Occipital lobe (tissue), 1 donor: ENCODE measurements at regions not wholly inside any gene's neighbourhood (a gene's known extent, or its start where the extent isn't known, plus 50 kb on each side); places are given as distances from the start of the nearest gene placed in this dataset.
"Not testable (repeated sequence)": the region's sequence is repeated elsewhere in the genome, so short reads cannot be mapped to it uniquely, and the experiment has no call there.

Experiments
- DNase-seq: peaks from one replicate; lab custom pipeline; 2025; lab: John Stamatoyannopoulos, UW

DNA sequence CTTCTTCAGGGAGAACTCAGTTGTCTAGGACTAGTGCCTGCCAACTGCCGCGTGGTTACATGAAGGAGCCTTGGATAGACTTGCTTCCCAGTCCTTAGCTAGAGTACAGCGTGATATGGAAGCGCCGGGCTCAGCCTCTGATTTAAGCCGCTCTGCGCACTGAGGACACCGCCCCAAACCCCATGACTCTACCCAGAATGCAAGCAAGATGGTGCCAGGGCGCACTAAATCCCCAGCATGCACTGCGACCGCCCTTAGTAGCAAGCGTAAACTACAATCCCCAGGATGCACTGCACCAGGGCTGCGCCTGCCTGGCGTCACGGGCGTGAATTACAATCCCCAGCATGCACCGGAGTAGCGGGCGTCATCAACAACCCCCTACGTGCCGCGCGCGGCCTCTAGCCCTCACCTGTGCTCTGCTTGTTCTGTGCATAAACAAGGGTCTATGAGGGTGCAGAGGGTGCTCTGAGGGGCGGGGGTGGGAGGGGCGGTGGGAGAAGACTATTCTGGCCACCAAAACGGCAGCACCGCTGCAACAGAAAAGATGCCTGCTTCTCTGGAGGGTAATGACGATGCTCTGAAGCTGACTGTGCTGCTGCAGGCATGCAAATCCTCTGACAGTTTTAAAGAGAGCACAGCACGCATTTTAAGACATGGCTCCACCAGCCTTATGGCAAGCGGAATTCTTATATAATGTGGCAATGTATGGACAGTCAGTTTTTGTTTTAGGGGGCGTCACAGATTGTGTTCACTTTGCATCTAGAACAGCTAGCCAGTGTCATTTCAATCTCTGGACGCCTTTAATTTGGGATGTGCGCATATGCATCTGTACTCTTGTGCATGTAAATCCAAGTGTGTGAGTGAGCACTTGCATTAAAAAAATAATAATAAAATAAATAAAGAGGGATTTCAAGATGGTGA, 282.5 kb upstream of the MYT1L start:
- DNase-seq = peak; percentile 96

DNA sequence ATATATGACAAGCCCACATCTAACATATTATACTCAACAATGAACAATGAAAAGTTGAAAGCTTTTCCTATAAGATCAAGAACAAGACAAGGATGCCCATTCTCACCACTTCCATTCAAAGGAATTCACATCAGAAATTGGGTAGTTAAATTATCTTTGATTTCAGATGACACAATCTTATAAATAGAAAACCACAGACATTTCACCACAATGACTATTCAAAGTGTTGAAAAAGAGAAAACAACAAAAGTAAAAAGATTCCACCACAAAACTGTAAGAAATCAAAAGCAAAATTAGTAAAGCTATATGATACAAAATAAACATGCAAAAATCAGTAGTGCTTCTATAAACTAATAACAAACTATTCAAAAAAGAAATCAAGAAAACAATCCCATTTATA, 279.7 kb upstream of the MYT1L start:
- DNase-seq = no peak

DNA sequence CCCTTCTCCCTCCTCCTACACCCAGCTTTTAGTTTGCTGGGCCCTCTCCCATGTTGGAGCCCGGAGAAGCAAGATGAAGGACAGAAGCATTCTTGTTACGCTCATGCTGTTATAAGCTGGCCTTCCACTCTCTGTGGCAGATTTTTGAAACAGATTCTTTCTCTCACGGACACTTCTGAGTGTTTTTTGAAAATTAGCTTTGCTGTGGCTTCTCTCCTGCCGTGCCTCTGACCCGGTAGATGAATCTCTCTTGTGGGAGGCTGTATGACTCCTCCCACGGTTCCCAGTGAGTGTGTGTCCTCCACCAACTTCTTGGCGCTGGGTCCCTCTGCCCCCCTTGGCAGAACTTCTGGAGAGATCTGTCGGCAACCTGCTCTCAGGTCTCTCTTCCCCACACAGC, 269.3 kb upstream of the MYT1L start:
- no peak for DNase-seq

DNA sequence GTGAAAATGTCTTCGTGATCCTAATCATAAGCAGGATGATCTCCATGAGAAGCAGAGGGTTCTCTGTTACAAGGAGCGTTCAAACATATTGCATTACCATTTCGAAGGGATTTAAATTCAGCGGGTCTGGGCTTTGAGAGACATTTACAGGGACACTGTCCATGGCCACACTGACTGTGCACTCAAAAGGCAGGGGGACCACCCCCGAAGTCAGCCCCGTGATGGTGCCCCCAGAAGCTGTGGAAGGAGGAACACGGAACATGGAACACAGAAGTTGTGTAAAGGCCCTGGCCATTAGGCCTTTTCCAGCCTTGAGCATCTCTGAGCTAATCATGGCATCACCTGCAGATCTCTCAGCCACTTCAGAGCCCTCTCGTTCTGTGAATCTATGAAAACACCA, 268.4 kb upstream of the MYT1L start:
- DNase-seq = no peak

DNA sequence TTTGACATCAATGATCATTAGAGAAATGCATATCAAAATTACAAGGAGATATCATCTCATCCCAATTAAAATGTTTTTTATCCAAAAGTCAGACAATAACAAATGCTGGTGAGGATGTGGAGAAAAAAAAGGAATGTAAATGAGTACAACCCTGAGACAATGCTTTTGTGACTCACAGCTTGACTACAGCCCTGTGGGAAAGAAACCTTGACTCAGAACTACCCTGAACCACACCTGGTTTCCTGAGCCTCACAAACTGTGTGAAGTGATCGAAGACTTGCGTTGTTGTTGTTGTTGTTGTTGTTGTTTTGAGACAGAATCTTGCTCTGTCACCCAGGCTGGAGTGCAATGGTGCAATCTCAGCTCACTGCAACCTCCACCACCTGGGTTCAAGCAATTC, 266.6 kb upstream of the MYT1L start:
- DNase-seq = no peak

DNA sequence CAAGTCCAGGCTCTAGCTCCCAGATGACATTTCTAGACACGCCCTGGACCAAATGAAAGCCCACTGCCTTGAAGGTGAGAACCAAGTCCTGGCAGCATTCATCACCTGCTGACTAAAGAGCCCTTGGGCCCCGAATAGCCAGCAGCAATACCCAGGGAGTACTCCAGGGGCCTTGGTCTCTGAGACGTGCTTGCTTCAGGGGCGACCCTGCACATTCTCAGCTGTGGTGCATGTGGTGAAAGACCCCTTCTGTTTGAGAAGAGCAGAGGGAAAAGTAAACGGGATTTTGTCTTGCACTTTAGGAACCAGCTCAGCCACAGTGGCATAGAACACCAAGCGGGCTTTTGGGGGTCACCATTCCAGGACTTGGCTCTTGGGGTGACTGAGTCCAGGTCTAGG, 260.5 kb upstream of the MYT1L start:
- DNase-seq = no peak

DNA sequence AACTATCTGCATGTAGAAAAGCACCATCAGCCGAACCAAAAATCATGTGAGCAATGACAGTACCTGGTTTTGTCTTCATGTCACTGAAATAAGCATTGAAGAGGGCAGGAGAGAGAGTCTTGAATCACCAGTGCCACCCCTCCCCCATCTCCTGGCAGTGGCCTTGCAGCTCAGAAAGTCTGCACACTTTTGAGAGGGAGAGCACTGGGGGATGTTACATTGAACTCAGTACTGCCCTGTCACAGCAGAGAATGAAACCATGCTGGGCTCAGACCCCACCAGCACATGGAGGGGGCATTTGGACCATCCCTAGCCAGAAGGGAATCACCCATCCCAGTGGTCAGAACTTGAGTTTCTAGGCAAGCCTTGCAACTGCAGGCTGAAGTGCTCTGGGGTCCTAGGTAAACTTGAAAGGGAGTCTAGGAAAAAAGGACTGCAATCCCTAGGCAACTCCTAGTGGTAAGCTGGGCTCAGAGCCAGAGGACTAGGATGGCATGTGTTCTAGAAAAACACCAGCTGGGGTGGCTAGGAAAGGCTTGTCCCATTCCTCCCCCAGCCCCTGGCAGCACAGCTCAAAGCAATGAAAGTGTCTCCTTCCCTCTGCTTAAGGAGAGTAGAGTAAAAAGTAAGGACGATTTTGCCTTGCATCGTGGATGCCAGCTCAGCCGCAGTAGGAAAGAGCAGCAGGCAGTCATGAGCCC, 259.9 kb upstream of the MYT1L start:
- peak; percentile 13 for DNase-seq

DNA sequence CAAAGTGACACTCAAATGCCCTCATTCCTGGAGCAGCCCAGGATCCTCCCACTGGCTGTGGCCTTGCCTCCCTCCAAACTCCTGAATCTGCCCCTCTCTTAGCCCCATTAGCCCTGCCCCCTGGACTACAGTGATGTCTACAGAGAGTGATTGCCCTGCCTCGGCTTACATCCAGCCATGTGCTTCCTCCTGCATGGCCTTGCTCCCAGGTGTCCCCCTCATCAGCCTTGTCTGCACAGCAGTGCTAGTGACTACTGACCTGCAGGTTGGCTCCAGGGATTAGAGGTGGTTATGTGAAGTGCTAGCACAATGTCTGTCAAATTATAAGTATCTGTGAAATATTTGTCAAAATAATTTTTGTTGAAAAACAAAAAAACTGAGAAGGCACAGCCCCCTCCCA, 259.1 kb upstream of the MYT1L start:
- no peak for DNase-seq

DNA sequence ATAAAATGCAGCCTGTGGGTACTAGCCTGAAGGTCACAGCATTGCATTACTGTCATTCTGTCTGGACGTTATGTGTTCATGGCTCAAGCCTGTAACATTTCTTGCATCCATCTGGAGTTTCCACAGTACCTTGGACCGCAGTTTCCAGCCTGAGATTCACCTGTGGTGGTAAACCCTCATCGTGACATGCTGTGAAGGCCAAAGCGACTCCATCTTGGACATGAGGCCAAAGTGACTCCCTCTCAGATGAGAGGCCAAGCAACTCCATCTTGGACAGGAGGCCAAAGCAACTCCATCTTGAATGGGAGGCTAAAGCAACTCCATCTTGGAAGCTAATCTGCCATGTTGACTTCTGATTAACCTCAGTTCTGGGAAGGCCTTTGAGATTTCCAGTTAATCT, 257.7 kb upstream of the MYT1L start:
- no peak for DNase-seq

DNA sequence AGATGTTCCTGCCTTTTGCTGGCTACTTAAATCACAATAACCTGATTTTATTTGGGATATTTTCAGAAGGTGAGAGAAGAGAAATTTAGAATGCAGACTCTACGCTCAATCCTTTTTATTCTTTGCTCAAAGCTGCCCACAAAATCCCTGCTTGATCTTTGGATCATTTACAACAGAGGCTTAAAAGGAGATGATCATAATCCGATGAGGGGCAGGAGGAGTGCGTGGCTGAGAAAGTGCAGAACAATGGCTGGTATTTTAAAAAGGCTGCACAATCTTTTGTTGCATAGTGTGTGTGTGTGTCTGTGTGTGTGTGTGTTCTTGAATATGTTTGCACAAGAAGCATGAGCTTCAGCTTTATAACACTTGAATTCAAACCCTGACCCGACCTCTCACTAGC, 256.3 kb upstream of the MYT1L start:
- DNase-seq = no peak

DNA sequence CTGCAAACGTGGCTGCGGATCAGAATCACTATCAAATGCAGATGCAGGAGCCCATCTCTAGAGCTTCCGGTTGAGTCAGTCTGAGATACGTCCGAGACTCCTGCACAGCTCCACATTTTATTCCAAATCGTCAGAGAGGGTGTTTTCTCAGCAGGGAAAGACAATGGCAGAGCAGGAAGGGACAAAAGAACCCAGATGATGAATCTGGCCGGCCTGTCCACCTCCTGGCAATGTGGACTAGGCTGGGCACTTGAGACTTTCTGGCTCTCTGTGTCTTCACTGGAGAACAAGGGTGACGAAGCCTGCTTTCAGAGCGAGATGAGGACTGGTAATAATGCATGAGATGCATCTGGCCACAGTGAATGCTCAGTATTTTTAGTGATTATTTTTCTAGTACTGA, 255.9 kb upstream of the MYT1L start:
- DNase-seq = no peak

DNA sequence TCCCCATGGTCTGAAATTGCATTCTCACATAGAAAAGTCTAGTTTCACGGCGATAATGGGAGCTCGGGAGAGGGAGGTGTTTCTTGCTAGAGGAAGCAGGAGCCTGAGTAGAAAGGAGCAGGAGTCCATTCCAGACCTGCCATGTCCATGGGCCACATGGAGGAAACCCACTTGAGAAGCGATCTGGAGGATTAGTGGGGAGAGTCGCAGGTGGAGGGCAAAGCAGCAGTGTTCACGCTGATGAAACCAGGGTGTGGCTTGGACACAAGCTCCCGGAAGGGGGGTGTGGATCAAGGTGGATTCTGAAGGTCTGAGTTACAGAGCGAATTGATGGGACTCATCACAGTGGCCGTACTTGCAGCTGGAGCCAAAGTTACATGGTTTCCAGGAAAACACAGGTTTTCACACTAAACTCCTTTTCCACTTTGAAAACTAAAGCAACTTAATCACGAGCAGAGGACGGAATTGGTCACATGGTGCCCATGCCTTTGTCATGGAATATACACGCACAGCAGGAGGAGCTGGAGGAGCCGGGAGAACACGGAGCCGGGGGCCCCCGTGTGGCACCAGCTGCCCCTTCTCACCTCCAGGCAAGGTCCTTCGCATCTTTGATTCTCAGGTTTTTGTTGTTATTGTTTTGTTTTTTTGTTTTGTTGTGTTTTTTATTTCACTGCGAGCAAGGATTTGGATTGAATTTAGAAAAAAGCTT, 255.1 kb upstream of the MYT1L start:
- DNase-seq = no peak

DNA sequence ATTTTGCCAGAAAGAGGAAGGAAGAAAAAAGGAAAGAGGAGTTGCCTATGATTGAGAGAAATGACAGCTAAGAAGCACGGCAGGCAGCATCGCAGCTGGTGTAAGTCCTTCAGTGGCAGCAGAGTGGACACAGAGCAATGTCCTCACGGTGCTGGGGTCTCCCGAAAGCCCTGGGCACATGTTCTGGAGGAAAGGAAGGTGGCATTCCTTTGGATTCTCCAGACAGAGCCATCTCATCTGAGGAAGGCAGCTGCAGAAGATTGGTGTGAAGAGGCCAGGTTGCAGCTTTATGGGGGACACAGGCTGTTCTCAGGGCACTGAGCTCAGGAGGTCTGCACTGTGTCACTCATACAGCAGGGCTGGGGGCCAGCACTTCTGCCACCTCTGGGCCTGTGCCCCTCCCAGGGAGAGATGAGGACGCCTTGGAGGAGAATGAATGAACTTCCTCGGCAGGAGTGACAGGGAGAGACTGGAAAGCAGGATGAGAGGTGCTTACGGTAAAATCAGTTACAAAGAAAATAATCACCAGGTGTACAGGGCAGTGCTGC, 252.0 kb upstream of the MYT1L start:
- DNase-seq = no peak

DNA sequence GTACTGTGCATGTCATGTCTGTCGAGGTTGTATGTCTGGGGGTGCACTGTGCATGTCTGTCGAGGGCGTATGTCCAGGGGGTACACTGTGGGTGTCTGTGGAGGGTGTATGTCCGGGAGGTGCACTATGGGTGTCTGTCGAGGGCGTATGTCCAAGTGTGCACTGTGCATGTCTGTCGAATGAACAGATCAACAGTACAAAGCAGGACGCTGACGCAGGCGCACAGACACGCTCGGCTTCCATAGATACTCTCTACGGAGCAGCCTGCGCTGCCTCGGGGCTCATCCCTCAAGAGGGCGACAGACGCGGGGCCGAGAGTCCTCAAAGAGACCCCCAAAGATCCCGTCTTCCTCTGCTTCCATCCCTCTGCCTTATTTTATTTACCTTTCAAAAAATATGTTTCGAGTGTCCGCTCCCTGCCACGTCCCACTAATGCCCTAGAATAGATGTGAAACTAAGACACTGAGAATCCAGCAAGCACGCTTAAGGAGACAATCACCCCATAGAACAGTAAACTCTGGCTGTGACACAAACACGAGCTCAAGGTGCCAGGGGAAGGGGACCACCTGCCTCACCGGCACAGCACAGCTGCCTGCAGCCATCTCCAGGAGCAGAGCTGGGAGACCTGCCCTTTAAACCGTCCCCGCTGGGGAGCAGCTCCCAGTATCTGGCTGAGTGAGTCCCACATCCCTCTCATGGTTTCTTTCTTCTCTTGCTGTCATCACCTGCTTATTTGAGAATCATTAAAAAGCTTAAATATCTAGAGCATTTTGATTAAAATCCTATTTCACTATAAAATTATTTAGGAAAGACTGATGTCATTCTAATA, 250.5 kb upstream of the MYT1L start:
- DNase-seq = no peak

DNA sequence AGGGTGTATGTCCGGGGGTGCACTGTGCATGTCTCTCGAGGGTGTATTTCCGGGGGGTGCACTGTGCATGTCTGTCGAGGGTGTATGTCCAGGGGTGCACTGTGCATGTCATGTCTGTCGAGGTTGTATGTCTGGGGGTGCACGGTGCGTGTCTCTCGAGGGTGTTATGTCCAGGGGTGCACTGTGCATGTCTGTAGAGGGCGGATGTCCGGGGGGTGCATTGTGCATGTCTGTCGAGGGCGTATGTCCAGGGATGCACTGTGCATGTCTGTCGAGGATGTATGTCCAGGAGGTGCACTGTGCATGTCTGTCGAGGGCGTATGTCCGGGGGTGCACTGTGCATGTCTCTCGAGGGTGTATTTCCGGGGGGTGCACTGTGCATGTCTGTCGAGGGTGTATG, 249.8 kb upstream of the MYT1L start:
- not testable (repeated sequence) for DNase-seq

DNA sequence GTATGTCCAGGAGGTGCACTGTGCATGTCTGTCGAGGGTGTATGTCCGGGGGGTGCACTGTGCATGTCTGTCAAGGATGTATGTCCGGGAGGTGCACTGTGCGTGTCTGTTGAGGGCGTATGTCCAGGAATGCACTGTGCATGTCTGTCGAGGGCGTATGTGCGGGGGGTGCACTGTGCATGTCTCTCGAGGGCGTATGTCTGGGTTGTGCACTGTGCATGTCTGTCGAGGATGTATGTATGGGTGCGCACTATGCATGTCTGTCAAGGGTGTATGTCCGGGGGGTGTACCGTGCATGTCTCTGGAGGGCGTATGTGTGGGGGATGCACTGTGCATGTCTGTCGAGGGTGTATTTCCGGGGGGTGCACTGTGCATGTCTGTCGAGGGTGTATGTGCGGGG, 249.3 kb upstream of the MYT1L start:
- DNase-seq = no peak

DNA sequence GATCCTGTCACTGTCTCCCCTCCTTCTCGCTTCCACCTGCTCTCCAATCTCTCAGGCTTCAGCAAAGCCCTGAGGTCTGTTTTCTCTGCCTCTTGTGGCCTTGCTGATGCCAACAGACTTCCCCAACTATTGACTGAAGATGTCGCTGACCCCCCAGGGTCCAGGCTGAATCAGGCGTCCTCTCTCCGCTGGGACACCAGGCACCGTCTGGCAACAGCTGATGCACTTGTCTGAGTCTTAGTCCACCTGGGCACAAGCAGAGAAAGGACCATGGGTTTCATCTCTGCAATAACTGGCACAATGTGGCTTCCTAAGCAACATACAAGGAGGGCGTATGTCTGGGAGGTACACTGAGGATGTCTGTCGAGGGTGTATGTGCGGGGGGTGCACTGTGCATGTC, 248.7 kb upstream of the MYT1L start:
- DNase-seq = no peak

DNA sequence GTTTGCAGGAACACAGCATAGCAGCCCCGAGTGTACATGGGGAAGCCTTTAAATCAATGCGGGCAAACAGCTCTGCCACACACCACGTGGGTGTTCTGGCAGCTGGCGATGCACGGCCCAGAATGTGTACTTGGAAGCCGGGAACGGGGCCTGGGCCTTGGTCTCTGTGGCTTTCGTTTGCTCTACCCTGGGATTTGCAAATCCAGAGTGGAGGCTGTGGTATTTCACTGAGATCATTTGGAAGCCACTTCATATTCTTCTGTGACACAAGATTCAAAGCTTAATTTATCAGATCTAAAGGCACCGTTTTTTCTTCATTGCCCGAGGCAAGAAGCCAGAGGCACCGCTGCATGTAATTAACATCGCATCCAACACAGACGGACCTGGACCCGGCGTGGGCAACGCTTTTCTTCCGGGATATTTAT, 246.3 kb upstream of the MYT1L start:
- peak; percentile 85 for DNase-seq

DNA sequence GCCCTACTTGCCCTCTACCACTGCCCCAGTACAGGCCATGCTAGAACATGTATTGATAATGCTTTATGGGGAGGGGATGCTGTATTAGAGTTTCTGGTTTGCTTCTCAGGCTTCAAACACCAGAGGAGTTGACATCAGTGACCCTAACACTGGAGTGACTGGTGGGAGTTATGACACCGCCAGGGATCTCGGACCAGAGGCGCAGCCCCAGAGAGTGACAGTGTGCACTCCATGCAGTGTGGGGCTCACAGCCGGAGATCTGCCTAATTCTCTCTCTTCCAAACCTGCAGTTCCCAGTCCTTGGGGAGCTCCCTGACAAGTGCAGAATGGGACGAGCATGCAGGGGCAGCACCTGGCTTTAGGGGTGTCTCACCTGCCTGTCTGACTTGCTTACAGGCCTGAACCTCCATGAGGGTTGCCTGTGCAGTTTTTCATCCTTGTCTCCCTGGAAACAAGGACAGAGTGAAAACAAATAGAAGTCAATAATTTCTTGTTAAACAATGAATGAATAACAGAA, 244.9 kb upstream of the MYT1L start:
- DNase-seq = no peak

DNA sequence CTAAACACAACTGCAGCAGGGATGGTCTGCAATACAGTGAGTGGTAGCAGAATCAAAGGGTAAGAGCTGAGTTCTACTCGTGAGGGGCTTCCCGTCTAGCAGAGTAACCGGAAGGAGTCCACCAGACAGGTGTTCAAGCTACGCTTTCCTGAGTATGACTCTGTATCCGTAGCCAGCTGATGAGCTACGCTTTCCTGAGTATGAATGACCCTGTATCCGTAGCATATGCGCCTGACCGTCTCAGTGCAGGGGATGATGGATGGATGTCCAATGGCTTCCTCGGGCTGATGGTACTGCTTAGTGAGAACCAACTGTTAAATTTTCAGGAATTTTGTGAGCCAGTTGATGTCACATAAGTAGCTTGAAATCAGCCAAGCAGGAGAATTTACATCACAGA, 244.1 kb upstream of the MYT1L start:
- no peak for DNase-seq
